ENCODE measurements at regions not wholly inside any gene's neighbourhood (a gene's known extent, or its start where the extent isn't known, plus 50 kb on each side); places are given as distances from the start of the nearest gene placed in this dataset.

- no peak for TF ChIP-seq ZNF462 (CRISPR knock-in tag; IDR thresholded peaks at IDR 0.05)
- TF ChIP-seq STAT1 (IDR thresholded peaks at IDR 0.05; ENCODE audit: unreplicated experiment): no peak
- no peak for TF ChIP-seq ETS1 (IDR thresholded peaks at IDR 0.05)
- no peak for TF ChIP-seq EZH2 (IDR thresholded peaks at IDR 0.05; ENCODE audit: low read depth, unreplicated experiment)
- TF ChIP-seq ZNF331 (CRISPR knock-in tag; IDR thresholded peaks at IDR 0.05; ENCODE audit: low read depth): no peak
- no peak for TF ChIP-seq NANOG (IDR thresholded peaks at IDR 0.05; ENCODE audit: borderline replicate concordance)
- no peak for TF ChIP-seq REST (IDR thresholded peaks at IDR 0.05; ENCODE audit: unreplicated experiment)
- no peak for TF ChIP-seq POLR2AphosphoS5 (IDR thresholded peaks at IDR 0.05; ENCODE audit: low read depth)
- TF ChIP-seq CTCF (conservative IDR thresholded peaks at IDR 0.05; ENCODE audit: low read depth in 2 of 2): no peak
- TF ChIP-seq EZH2phosphoT487 (IDR thresholded peaks at IDR 0.05; ENCODE audit: unreplicated experiment): no peak
- no peak for TF ChIP-seq ZNF114 (CRISPR knock-in tag; IDR thresholded peaks at IDR 0.05)
These were observed 1606.6 kb downstream of the SLITRK1 start (continued) for GRCh38 chr13:82275644-82276043.
